Fibroblast of pulmonary artery (primary cell): ENCODE measurements at regions not wholly inside any gene's neighbourhood (a gene's known extent, or its start where the extent isn't known, plus 50 kb on each side); places are given as distances from the start of the nearest gene placed in this dataset.

Experiments used
- DNase-seq: peaks from one replicate; pipeline ENCODE4 v3.0.0-alpha.2; 2010; ENCODE audit warnings: low read depth
- H3K4me3 ChIP-seq: replicated peaks from 2 replicates; pipeline ENCODE4 v1.5.1; 2011; ENCODE audit warnings: low read depth, mild to moderate bottlenecking, control low read depth, low read length, moderate library complexity
- TF ChIP-seq, protein P1 (sequence below): IDR thresholded peaks from 2 replicates; pipeline ENCODE4 v1.5.1; 2011; ENCODE audit warnings: mild to moderate bottlenecking, control low read depth, low read length, inconsistent platforms; ENCODE audit errors: missing control alignments

DNA sequence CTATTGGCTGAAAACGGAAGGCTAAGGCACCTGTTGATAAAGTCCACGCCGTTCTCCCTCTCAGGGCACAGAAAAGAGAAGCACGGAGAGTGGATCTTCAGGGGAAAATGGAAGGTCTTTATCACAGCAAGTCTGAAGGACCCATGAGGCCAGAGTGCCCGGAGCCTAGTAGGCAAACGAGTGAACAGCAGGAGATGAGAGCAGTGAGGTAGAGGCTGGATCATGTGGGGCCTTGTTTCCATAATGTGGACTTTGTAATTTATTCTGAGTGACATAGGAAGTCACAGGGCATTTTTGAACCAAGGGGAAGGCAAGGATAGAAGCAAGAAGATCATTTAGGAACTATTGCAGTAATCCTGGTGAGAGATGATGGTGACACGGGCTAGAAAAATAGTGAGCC lies 287.2 kb upstream of the NRIP1 start:
- no peak overlapping the region for H3K4me3 ChIP-seq
- TF ChIP-seq, protein P1, sequence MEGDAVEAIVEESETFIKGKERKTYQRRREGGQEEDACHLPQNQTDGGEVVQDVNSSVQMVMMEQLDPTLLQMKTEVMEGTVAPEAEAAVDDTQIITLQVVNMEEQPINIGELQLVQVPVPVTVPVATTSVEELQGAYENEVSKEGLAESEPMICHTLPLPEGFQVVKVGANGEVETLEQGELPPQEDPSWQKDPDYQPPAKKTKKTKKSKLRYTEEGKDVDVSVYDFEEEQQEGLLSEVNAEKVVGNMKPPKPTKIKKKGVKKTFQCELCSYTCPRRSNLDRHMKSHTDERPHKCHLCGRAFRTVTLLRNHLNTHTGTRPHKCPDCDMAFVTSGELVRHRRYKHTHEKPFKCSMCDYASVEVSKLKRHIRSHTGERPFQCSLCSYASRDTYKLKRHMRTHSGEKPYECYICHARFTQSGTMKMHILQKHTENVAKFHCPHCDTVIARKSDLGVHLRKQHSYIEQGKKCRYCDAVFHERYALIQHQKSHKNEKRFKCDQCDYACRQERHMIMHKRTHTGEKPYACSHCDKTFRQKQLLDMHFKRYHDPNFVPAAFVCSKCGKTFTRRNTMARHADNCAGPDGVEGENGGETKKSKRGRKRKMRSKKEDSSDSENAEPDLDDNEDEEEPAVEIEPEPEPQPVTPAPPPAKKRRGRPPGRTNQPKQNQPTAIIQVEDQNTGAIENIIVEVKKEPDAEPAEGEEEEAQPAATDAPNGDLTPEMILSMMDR, result no peak
- no peak for DNase-seq

DNA sequence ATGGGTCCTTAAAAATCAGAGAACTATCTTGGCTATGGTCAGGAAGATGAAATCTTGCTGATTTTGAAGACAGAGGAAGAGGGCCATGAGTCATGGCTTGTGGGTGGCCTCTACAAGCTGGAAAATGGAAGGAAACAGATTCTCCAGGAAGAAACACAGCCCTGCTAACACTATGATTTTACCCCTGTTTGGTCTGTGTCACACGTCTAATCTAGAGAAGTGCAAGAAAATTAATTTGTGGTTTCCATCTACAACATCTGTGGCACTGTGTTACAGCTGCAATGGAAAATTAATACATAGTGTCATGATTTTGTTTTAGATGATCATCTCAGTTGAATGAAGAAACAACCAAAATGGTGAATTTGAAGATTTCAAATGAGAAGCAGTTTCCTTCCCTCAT lies 288.7 kb upstream of the NRIP1 start:
- TF ChIP-seq, protein P1, result no peak

DNA sequence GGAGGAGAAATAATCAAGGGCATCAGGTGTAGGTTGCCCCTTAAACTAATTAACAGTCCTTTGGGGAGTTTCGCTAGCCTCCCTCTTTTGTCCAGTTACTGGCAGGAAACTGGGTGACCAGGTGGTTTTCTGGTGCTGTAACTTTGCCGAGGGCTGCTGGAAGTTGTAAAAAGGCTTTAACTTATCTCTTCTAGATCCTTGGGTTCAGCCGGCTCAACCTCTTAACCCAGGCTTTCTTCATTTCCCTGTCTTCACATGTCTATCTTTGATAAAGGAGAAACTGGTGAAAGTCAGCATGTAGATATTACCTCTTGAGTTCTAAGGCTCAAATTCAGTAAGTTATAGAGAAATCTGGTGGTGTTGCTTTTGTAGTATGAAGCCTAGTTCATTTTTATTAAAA lies 289.7 kb upstream of the NRIP1 start:
- H3K4me3 ChIP-seq, result no peak overlapping the region
- DNase-seq, result no peak
- TF ChIP-seq, protein P1, result no peak

More for the DNA sequence above, 288.7 kb upstream of the NRIP1 start:
- DNase-seq, result no peak
- H3K4me3 ChIP-seq, result no peak overlapping the region

DNA sequence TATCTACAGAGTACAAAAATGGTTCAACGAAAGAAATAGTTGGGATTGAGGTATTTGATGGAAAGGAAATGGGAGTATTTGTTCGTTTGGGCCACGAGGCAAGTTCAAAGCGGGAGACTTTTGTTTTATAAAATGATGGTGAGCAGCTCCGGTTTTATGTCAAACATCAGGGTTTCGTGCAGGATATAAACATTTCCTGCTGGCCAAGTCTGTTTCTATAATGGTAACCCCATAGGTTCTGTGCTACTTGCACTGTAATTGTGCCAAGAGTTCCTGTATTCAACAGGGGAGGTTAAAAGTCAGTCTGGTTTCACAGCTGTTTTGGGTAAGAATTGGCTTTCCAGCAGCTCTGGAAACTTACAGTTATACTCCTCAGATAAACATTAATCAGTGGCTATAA lies 290.3 kb upstream of the NRIP1 start:
- no peak overlapping the region for H3K4me3 ChIP-seq
- TF ChIP-seq, protein P1, result no peak
- DNase-seq, result peak; percentile 31

DNA sequence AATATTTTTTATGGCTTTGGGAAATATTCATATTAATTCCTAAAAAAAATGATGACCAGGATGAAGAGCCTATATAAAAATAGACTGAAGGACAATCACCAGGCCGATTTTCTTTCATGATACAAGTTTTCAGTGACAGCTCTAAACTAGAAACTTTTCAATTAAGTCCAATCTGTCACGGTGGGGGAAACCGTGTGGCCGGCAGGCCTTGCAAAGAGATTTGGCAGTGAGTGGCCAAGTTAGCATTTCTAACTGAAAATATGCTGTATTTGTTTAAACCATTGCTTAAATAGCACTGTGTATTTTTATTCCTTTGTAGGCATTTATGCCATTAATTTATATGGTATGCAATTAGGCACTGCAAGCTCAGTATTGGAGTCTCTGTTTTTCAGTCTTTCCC lies 294.5 kb upstream of the NRIP1 start:
- no peak overlapping the region for H3K4me3 ChIP-seq
- TF ChIP-seq, protein P1, result no peak
- no peak for DNase-seq

GRCh38 chr21:15362458-15362857 lies 297.7 kb upstream of the NRIP1 start:
- no peak overlapping the region for H3K4me3 ChIP-seq
- no peak for DNase-seq
- TF ChIP-seq, protein P1, result no peak

DNA sequence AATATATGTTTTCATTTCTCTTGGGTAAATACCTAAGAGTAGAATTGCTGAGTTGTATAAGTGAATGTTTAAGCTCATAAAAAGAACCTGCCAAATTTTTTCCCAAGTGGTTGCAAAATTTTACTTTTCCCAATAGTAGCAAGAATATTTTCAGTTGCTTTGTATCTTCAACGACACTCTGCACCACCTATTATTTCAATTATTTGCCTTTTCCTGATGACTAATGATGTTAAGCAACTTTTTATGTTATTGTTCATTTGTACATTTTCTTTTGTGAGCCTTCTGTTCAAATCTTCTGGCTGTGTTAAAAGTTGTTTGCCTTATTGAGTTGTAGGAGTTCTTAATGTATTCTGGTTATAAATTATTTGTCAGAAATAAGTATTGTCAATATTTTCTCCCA lies 299.1 kb upstream of the NRIP1 start:
- peak; percentile 82 for DNase-seq
- H3K4me3 ChIP-seq, result no peak overlapping the region
- TF ChIP-seq, protein P1, result no peak
